Eye (tissue), 1 donor: ENCODE measurements at regions not wholly inside any gene's neighbourhood (a gene's known extent, or its start where the extent isn't known, plus 50 kb on each side); places are given as distances from the start of the nearest gene placed in this dataset.
"Not testable (repeated sequence)": the region's sequence is repeated elsewhere in the genome, so short reads cannot be mapped to it uniquely, and the experiment has no call there.

Experiments used
- DNase-seq: peaks from one replicate; pipeline ENCODE4 v3.0.0-alpha.2; 2015

DNA sequence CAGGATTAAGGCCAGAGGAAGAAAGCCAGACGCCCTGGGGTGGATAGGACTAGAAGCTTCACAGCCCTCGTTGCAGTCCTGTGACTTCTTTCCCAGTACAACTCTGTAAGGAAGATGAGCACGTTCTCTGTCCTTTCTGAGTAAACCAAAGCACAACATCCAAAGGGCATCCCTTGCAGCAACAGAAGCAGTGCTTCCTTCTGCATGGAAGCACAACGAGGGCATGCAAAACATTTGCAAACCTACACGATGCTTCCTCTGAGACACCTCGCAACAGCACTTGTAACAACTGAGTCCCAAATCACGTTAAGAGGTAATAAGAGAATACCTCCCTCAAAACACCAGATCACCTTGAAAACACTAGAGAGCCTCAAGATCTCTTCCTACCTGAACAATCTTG lies 335.7 kb upstream of the RASGEF1B start:
- DNase-seq, result no peak

DNA sequence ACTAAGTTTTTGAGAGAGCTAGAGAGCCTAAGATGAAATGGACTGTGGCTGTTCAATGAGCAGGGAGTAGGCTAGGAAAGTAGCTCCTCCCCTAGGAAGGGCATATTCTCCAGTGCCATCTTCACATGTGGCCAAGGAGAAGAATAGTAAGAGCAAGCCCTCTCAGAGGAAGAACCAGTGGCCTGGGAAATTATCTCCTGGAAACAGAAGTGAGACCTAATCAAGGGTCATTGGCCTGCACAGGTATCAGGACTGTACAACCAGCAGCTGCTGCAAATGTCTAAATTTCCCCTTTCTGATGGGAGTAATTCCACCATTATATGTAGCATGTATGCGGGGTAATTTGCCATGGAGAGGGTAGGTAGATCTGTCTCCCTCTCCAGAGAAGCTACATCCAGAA lies 334.8 kb upstream of the RASGEF1B start:
- DNase-seq, result no peak

DNA sequence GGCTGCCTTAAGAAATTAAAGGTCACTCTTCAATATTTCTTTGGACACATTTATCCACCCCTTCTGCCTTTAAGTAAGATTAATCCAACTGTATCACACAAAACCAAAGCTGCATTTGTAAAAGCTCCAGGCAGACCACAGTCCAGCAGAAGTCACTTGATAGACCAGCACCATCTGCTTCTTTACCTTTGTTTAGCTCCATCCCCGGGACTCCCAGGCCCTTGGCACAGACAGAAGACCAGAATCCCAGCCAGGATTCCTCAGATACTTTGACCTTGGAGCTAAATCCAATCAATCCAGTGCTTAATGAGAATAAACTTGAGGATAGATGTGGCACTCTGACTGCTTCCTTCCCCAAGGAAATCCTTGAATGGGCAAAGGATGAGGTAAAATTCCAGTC lies 333.1 kb upstream of the RASGEF1B start:
- DNase-seq, result no peak

DNA sequence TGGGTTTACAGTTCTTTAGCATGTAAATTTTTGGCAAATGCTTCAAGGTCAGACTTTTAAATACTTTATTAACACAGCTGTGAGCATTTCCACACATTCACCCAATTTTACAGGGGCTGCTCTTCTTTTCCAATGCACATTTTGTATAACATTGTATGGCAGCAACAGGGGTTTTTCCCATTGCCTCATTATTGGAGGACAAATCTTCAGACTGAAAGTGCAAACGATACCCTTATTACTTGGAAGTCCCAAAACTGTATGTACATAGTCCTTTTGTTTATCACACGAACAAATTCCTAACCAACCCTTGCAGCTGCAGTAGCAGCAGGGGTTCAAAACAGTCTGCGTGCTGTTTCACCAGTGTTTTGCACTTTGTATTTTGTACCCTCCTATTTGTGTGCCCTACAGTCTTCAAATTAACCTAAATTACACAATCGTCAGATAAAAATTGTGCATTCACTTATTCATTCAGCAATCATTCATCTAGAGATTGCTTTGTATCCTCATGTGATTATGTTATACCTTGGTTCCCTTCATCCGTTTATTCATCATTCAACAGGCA lies 330.7 kb upstream of the RASGEF1B start:
- no peak for DNase-seq

DNA sequence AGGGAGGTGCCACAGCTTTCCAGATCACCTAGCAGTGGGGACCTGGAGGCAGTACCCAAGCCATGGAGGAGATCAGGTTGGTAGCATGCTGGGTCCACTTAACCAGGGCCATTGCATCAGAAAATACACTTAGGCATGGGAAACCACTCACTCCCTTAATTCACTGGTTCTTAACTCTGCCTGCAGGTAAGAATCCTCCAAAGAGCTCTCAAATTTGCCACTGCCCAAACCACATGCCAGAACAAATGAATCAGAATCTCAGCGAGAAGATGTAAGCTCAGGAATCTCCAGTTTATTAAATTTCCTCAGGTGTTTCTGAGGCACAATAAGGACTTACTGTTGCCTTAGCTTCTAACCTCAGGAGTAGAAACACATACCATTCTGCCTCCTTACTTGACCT lies 327.7 kb upstream of the RASGEF1B start:
- DNase-seq, result no peak

DNA sequence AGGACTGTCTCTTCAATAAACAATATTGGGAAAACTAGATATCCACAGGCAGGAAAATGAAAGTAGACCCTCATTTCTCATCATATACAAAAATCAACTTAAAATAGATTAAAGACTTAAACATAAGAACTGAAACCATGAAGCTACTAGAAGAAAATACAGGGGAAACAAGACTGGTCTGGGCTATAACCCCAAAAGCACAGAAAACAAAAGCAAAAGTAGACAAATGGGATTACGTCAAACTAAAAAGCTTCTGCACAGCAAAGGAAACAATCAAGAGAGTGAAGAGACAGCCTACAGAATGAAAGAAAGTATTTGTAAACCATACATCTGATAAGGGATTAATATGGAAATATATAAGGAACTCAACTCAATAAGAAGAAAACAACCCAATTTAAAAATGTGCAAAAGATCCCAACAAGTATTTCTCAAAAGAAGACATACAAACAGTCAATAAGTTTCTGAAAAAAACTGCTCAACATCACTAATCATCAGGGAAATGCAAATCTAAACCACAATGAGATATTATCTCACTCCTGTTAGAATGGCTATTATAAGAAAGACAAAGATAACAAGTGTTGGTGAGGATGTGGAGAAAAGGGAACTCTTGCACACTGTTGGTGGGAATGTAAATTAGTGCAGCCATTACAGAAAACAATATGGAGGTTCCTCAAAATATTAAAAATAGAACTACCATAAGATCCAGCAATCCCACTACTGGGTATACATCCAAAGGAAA lies 325.3 kb upstream of the RASGEF1B start:
- DNase-seq, result no peak

DNA sequence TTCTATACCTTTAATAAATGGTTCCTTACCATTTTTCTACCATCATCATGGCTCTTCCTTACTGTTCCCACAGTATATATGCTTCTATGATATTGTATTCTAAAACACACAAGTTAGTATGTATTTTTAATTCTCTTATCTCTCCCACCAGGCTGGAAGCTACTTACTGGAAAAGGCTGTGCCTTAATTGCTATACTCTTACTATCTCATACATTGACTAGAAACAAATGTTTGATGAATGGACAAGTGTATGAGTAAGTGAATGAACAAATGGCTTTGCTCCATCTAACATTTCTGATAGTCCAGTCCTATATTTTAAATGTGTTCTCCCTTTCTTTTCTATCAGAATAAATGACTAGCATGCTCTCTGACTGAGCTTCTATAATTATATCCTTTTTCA lies 320.8 kb upstream of the RASGEF1B start:
- no peak for DNase-seq

DNA sequence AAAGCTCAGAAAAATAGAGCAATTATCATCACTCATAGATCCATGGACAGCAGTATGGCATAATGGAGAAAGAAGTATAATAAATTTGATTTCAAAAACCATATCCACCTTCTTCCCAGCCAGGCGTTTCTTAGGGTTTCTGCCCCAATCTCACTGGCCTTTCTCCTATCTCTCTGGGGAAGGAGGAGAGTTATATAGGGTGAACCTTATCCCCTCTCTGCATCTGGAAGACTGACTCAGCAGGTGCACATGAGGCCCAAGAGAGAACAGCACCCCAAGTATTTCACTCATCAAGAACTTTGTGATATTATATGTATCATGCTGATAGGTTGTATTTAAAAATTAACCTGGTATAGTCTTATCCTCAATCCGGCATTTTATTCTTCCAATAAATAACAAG lies 318.8 kb upstream of the RASGEF1B start:
- DNase-seq, result no peak

DNA sequence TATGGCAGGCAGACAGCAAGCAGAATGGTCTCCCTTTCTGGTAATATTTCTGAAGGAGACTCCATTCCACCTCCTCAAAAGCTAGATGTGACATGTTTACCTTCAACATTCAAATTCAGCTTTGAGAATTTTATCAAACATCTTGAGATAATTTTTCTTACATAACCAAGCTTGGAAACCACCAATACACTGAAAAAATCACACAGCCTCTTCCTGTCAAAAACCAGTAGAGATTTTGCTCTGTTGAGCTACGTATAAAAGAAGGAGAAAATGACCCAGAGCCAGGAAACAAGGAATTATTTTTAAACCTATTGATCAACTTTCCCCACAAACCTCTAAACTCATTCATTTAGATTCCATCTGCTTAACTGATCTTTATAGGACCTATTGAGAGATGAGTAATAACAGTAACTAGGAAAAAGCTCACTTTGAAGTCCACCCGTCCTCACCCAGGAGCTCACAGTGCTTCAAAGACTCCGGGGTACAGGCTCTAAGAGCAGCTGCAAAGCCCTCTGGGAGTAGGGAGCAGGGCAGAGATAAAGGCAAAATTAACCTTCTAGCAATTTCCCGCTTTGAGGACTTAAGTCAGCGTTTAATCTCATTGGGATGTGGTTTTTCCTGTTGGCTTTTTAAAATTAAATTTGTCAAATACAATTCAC lies 318.2 kb upstream of the RASGEF1B start:
- DNase-seq, result no peak

DNA sequence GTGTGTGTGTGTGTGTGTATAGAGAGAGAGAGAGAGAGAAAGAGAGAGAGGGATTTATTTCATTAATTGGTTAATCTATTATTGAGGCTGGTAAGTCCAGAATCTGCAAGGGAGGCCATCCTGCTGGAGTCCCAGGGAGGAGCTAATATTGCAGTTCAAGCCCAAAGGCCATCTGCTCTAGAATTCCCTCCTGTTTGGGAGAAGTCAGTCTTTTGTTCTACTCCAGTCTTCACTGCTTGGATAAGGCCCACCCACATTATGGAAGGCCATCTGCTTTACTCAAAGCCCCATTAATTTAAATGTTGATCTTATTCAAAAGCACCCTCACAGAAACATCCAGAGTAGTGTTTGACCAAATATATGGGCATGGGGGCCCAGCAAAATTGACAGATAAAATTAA lies 317.5 kb upstream of the RASGEF1B start:
- no peak for DNase-seq

DNA sequence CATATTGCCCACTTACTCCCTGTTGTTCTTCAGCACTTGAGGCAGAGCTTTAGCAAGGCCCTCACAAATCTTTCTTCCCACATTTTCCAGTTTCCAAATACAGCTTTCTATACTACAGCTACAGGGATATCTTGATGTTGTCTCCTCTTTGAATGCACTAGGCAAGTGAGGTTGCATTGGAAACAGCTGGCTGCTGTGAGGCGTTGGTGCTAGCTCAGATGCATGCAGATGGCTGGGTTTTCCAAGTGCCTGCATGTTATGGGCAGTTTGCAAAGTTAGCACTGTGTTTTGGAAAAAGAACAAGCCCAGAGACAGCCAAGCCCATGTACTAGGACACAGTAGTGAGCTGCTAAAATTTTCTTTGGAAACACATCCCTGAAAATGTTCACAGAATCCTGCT lies 315.1 kb upstream of the RASGEF1B start:
- DNase-seq, result no peak

DNA sequence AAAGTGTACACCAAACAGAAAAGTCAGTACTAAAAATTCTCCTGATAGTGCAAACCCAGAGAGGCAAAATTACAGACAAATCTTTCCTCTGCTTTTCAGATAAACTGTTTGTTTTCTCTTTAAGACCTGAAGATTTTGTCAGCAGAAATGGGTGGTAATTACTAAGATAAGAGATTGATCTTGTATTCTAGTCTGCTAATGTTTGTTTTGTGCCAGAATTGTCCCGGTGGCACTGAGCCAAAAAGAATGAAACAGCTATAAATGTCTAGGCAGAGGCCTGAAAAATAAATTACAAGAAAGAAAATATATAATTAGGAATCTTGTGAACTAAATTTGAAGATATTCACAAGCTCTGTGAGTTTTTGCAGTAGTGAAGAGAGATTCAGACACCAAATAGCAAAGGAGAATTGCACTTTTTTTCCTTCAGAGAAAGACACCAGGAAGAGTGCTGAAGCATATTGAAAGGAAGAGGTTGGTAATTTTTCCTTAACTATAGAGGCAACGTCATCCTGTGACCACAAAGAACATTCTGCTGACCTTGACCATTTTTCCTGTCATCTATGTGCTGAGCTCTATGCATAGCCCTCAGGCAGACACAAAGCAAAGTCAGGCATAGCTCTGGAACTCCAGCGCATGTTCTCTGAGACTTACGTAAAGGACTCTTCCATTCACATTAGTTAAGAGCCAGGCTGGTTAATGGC lies 314.5 kb upstream of the RASGEF1B start:
- DNase-seq, result no peak

DNA sequence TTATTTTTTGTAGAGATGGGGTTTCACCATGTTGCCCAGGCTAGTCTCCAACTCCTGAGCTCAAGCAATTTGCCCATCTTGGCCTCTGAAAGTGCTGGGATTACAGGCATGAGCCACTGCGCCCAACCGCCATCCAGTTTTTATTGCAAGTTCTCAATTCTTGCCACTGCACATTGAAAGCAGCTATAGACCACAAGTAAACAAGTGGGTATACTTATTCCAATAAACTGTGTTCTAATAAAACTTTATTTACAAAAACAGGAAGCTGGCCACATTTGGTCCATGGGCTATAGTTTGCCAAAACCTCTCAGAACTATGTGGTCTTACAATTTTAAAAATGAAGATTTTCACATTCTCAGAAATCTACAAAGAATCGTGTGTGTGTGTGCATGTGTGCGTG lies 313.6 kb upstream of the RASGEF1B start:
- no peak for DNase-seq

DNA sequence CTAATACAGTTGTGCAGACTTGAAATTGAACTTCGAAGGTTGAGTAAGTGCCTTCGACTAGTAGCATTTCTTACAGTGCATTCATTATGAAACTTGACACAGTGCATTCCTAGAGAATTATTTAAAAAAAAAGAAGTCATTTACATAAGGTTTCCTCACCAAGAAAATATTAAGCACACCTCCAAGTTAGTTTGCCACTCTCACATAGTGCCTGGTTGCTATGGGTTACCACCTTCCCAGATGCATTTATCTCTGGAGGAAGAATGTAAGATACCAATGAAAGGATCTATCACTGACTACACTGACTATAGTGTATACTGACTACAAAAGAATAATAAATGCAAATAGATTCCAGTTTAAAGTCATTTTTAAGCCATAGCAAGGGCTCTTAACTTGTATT lies 311.9 kb upstream of the RASGEF1B start:
- DNase-seq, result no peak

DNA sequence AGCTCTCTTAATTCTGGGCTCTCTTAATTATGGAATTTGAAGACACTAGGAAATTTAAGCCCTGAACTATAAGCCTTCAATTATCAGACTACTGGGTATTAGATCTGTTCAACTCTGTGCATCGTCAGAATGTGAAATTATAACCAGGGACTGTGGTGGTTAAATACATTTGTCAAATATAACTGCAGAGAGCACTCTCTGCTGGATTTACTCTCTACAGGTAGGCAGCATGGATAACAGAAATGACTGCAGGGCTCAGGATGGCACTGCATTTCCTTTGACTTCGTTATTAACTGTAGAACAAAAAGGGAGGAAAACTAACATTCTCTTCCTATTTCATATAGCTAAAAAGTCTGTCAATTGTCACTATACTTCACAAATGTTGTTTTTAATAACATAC lies 310.1 kb upstream of the RASGEF1B start:
- no peak for DNase-seq

DNA sequence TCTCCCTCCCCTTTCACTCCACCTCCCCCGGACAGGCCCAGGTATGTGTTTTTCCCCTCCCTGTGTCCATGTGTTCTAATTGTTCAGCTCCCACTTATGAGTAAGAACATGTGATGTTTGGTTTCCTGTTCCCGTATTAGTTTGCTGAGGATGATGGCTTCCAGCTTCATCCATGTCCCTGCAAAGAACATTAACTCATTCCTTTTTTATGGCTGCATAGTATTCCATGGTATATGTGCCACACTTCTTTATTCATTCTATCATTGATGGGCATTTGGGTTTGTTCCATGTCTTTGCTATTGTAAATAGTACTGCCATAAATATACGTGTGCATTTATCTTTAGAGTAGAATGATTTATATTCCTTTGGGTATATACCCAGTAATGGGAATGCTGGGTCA lies 306.0 kb upstream of the RASGEF1B start:
- not testable (repeated sequence) for DNase-seq

DNA sequence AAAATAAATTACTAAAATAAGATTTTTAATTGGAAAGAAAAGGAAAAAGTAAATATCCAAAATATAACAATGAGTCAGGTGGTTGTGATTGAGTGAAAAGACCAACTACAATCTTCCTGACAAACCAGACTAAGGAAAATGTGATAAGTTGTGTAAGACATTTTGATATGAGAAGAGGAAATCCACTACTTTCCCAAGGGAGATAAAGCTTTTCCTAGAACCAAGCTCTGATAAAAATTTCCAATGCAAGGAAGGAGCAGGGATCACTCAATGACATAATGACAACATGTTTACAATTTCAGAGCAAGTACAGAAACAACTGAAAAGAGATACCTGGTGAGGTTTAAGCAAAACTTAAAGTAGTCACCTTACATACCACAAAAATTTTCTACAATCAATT lies 305.1 kb upstream of the RASGEF1B start:
- DNase-seq, result no peak

DNA sequence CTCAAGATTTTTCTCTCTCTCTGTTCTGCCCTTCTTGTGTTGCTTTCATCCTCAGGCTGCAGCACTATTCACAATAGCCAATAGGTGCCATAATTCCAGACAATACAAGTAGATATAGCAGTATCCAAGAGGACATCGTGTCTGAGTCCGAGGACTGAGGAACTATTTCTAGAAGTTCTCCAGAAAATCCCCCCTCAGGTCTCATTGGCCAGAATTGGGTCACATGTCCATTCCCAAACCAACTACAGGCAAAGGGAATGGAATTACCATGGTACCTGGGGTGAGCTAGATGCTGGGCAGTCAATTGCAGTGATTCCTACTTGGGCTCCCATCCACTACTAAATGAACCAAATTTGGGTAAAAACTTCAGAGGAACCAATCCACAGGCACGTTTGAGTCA lies 301.9 kb upstream of the RASGEF1B start:
- DNase-seq, result no peak

DNA sequence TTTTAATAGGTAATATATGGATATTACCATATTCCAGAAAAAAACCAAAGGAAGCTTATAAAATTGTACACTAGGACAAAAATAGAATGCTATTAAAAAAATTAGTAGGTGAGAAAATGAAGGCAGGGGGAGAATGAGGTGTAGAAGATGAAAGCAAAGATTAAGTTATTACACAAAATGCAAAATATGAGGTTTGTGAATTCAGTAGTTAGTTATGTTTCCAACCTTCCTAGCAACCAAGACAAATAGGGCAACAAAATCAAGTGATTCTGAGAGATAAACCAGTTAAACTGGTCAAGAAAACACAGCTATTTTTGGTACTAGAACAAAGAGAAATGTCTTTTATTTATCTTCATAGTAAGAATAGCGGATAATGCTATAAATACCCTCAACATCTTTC lies 300.0 kb upstream of the RASGEF1B start:
- no peak for DNase-seq

DNA sequence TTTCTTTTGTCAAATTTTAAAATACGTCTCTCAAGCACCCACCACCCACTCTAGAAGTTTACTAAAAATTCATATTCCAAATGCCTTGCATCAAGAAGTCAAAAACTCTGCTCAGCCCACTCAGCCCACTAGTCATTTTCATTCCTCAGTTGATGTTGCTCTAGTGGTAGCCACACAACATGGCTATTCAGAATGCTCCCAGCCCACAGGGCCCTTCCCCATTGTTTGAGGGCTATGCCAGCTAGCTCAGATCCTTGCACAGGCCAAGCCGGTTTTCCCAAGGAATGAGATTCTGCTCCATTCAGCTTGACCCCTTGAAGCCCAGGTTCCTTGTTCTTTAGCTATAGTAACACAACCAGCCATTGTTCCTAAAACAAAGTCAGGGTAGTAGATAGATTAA lies 297.5 kb upstream of the RASGEF1B start:
- no peak for DNase-seq

DNA sequence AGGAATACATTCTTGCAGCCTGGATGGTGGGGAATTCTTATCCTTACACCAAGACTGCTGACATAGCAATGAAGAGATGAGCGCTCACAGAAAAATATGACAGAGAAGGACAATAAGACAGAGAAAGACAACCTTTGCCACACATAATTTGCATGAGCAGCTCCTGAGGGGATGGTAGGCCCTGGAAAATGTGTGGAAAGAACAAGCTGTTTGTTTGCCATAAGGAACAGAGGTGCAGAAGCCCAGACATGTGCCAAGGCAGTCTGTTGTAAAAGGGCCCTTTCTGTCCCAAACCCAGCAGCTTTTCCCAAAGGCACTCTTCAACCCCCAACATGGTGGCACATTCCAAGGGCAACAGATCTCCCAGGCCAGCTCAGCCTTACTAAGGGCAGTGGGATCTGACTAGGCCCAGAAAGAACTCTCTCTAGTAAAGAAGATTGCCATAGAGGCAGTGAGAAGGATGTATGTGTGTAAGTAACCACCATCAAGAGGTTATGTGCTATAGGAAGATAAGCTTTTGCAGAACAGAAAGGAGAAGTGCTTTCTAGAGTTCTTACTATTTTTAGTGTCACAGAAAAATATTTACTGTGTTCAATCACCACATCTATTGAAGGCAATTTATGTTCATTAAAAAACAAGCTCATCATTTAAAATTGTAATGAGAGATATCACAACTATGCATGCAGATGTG lies 287.0 kb upstream of the RASGEF1B start:
- no peak for DNase-seq

DNA sequence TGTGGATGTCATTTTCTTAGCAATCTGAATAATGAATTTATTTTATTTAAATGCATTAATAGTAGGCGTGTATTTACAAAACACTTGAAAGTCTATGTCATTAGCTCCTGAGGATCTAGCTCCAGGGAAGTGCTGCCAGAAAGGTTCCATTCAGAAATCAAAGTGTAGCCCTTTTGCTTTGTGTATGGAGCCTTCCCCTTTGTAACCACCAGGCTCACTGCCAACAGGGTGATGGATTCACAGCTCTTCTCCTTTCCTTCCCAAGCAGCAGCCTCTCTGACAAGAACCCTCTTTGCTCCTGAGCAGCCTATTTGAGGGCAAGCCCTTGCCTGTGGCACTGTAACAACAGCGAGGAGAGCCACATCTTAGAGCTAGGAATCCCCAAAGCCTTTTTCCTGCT lies 286.0 kb upstream of the RASGEF1B start:
- DNase-seq, result no peak

DNA sequence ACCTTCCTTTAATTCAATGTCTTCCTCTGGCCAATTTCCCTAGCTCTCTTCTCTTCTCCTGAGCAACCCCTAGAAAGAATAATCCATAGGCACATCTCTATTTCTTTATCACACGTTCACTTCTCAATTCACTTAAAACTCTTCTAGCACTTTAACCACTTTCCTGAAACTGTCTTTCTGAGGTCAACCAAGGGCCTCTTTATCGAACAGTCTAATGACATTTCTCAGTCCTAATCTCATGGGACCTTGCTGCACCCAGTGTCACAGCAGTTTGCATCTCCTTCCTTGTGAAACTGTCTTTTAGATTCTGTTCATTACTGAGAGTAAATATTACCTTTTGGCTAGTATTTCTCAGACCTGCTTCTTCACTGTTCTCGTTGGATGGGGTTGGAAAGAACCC lies 285.3 kb upstream of the RASGEF1B start:
- peak; percentile 14 for DNase-seq
